ENCODE measurements at regions not wholly inside any gene's neighbourhood (a gene's known extent, or its start where the extent isn't known, plus 50 kb on each side); places are given as distances from the start of the nearest gene placed in this dataset.

DNA sequence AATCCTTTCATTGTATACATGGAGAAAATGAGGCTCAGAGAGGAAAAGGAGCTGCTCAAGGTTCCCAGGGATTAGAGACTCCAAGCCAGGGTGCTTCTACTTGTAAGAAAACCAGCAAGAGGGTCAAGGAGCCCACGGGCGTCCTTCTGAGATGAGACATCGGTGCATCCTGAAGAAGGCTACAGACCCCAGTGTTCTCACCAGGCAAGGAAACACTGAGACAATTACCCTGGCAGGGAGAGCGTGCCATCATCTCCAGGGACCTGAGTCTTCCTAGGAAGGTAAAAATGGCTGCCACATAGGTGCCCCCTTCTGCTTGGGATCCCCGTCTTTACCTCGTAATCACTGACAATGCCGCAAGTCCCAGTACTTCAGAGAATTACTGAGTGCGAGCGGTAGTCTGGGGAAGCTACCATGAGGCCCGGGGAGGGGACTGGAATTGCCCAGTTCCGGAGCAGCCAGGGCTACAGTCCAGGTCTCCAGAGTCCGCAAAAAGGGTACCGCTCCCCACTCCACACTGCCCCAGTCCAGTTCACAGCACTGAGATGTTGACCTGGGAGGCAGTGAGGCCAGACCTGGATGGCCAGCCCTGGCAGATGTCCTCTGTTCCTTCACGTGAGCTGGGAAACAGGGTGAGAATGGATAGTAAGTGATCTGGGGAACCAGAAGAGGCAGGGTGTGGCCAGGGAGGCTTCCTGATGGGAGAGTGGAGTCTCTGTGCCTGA, 164.7 kb upstream of the SMAD3 start:
- Histone ChIP-seq H3K23ac (ENCODE audit: insufficient read length, low read depth, low read length) (no peak overlapping the region), H3K27me3 (ENCODE audit: insufficient read depth, low read length) (no peaks in the 10 kb centered on the region; the same call in 1 of the 2 replicates), H3K23me2 (ENCODE audit: insufficient read length, low read depth, low read length, poor library complexity, severe bottlenecking) (no peaks in the 10 kb centered on the region), H4K91ac (ENCODE audit: insufficient read length, low read depth, low read length) (no peak overlapping the region), H3K79me2 (ENCODE audit: insufficient read depth, low read length) (no peaks in the 10 kb centered on the region), H3K79me1 (ENCODE audit: insufficient read depth, low read depth, low read length, poor library complexity, severe bottlenecking) (no peaks in the 10 kb centered on the region), H3K4ac (ENCODE audit: low read depth, low read length) (no peak overlapping the region), H2BK120ac (ENCODE audit: low read depth, low read length, poor library complexity, severe bottlenecking) (no peak overlapping the region), H4K5ac (ENCODE audit: insufficient read length, low read depth, low read length) (no peak overlapping the region), H2BK20ac (ENCODE audit: low read depth, low read length, poor library complexity, severe bottlenecking) (no peak overlapping the region), H3K56ac (ENCODE audit: insufficient read length, low read depth, low read length) (no peak overlapping the region), H3K14ac (ENCODE audit: insufficient read depth, low read length) (no peak overlapping the region), H3K9me3 (ENCODE audit: control insufficient read depth, low read depth, low read length) (no peaks in the 10 kb centered on the region), H2BK5ac (ENCODE audit: insufficient read length, low read length) (no peak overlapping the region), H3K27ac (ENCODE audit: insufficient read length, low read depth, low read length) (no peak overlapping the region), H4K20me1 (ENCODE audit: control insufficient read depth, insufficient read depth, insufficient read length) (no peaks in the 10 kb centered on the region), H3K18ac (ENCODE audit: insufficient read length, low read depth, low read length) (no peak overlapping the region), H2AK5ac (ENCODE audit: insufficient read length, low read length) (no peak overlapping the region), H2BK12ac (ENCODE audit: insufficient read length, low read depth, low read length) (no peak overlapping the region), H3K4me2 (ENCODE audit: insufficient read depth, insufficient read length, low read length) (no peak overlapping the region), H4K8ac (replicated peaks; ENCODE audit: insufficient read length, low read depth, low read length) (no peak overlapping the region), H3T11ph (ENCODE audit: low read length) (no peak overlapping the region), H3K4me1 (ENCODE audit: insufficient read depth, low read length) (no peaks in the 10 kb centered on the region), H2AFZ (ENCODE audit: low read length) (no peak overlapping the region), H2BK15ac (ENCODE audit: low read depth, low read length) (no peak overlapping the region; the same call in 1 of the 2 replicates), H3K9ac (ENCODE audit: extremely low read depth, insufficient read length, low read length) (no peak overlapping the region)
- Mint-ChIP-seq H3K9me3 (peaks cover 4 to 7% of the 10 kb centered on the region in 2 experiments; a peak in 4 of 5 replicates), H3K36me3 (ENCODE audit: insufficient read depth in 1 of 3, low read depth in 3 of 3) (no peaks in the 10 kb centered on the region), H3K27me3 (ENCODE audit: low read depth) (peaks cover 1% of the 10 kb centered on the region), H3K4me3 (no peak overlapping the region), H3K27ac (peak overlapping the region in 1 of 3 experiments; percentile 22; a peak in 1 of 7 replicates), H3K4me1 (peaks cover 2 to 11% of the 10 kb centered on the region in 2 experiments; a peak in 2 of 4 replicates)
- DNase-seq, result no peak
- TF ChIP-seq, protein P1, sequence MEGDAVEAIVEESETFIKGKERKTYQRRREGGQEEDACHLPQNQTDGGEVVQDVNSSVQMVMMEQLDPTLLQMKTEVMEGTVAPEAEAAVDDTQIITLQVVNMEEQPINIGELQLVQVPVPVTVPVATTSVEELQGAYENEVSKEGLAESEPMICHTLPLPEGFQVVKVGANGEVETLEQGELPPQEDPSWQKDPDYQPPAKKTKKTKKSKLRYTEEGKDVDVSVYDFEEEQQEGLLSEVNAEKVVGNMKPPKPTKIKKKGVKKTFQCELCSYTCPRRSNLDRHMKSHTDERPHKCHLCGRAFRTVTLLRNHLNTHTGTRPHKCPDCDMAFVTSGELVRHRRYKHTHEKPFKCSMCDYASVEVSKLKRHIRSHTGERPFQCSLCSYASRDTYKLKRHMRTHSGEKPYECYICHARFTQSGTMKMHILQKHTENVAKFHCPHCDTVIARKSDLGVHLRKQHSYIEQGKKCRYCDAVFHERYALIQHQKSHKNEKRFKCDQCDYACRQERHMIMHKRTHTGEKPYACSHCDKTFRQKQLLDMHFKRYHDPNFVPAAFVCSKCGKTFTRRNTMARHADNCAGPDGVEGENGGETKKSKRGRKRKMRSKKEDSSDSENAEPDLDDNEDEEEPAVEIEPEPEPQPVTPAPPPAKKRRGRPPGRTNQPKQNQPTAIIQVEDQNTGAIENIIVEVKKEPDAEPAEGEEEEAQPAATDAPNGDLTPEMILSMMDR (conservative IDR thresholded peaks at IDR 0.05), result no peak
- no CpG with 5 or more reads among the region's 14 CpGs for WGBS (ENCODE audit: extremely low coverage, insufficient read length, low lambda C conversion rate)

Measured in H9 (cell line).